ENCODE measurements at regions not wholly inside any gene's neighbourhood (a gene's known extent, or its start where the extent isn't known, plus 50 kb on each side); places are given as distances from the start of the nearest gene placed in this dataset.

DNA sequence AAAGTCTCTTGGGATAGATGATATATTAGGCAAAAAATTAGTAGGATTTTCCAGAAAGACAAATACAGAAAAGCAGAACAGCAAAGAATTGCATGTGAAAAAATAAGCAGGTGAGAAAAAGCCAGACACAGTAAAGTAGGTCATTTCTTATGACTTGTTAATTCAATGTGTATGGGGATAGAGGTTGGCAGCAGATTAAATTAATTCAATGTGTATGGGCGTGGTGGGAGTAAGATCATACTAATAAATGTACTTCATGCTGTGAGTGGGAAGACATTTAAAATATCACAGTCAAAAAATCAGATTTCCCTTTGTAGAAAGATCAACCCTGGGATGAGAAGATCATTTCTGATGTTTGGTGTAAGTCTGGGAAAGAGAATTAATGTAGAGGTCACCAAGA, 1146.4 kb upstream of the INTU start:
- Mint-ChIP-seq H3K36me3 (ENCODE audit: low read depth, unreplicated experiment) (no peaks in the 10 kb centered on the region), H3K4me1 (ENCODE audit: unreplicated experiment) (no peaks in the 10 kb centered on the region), H3K9me3 (ENCODE audit: unreplicated experiment) (no peaks in the 10 kb centered on the region), H3K27me3 (ENCODE audit: unreplicated experiment) (peaks cover 5% of the 10 kb centered on the region), H3K4me3 (ENCODE audit: unreplicated experiment) (no peak overlapping the region), H3K27ac (ENCODE audit: unreplicated experiment) (no peak overlapping the region)
- no peak for TF ChIP-seq CTCF (IDR thresholded peaks at IDR 0.05; ENCODE audit: unreplicated experiment)
- no peak for DNase-seq (ENCODE audit: low spot score)

DNA sequence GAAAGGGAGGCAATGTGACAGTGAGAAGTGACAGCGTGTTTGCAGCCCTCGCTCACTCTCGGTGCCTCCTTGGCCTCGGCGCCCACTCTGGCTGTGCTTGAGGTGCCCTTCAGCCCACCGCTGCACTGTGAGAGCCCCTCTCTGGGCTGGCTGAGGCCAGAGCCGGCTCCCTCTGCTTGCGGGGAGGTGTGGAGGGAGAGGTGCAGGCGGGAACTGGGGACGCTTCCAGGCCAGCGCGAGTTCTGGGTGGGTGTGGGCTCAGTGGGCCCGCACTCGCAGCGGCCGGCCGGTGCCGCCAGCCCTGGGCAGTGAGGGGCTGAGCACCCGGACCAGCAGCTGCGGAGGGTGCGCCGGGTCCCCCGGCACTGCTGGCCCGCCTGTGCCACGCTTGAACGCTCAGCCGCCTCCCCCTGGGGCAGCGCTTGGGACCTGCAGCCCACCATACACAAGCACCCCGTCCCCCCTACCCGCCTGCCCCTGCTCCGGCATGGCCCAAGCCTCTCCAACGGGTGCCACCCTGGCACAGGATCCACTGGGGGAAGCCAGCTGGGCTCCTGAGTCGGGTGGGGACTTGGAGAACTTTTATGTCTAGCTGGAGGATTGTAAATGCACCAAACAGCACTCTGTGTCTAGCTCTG, 1142.8 kb upstream of the INTU start:
- no peak overlapping the region for H3K4me3 Mint-ChIP-seq (ENCODE audit: unreplicated experiment)

DNA sequence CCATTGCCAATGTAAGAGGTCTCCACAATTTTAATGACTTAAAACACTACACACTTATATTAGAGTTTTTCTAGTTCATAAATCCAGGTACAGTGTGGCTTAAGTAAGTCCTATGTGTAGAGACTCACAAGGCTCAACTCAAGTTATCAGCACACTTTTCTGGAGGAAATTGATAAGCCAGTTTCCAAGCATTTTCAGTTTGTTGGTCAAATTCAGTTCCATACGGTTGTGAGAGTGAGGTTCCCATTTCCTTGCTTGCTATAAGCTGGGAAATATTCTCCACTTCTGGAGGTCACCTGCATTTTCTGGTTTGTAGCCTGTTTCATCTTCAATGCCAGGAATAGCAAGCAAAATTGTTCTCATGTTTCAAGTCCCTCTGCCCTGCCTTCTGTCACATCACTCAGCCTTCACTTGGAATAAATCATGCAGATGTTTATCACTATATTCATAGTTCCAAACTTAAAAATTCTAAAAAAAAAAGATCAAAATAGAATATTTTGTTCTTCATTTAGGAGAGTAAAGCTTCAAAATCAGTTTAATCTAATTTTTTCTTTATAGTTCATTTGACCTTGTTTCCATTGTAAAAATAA, 1137.5 kb upstream of the INTU start:
- Mint-ChIP-seq H3K27me3 (ENCODE audit: unreplicated experiment) (peaks cover 2% of the 10 kb centered on the region), H3K9me3 (ENCODE audit: unreplicated experiment) (no peaks in the 10 kb centered on the region)

More for the DNA sequence above, 1142.8 kb upstream of the INTU start:
- H3K36me3 Mint-ChIP-seq (ENCODE audit: low read depth, unreplicated experiment), result no peaks in the 10 kb centered on the region
- peaks cover 4% of the 10 kb centered on the region for H3K4me1 Mint-ChIP-seq (ENCODE audit: unreplicated experiment)
- no peak for DNase-seq (ENCODE audit: low spot score)
- H3K27ac Mint-ChIP-seq (ENCODE audit: unreplicated experiment), result no peak overlapping the region
- no peak for TF ChIP-seq CTCF (IDR thresholded peaks at IDR 0.05; ENCODE audit: unreplicated experiment)
- no peaks in the 10 kb centered on the region for H3K9me3 Mint-ChIP-seq (ENCODE audit: unreplicated experiment)
- peaks cover 5% of the 10 kb centered on the region for H3K27me3 Mint-ChIP-seq (ENCODE audit: unreplicated experiment)

GRCh38 chr4:126512979-126513378, 1119.8 kb upstream of the INTU start:
- H3K9me3 Mint-ChIP-seq (ENCODE audit: unreplicated experiment), result no peaks in the 10 kb centered on the region

More for the DNA sequence above, 1137.5 kb upstream of the INTU start:
- TF ChIP-seq CTCF (IDR thresholded peaks at IDR 0.05; ENCODE audit: unreplicated experiment), result no peak
- no peak for DNase-seq (ENCODE audit: low spot score)
- Mint-ChIP-seq H3K4me1 (ENCODE audit: unreplicated experiment) (peaks cover 16% of the 10 kb centered on the region), H3K27ac (ENCODE audit: unreplicated experiment) (no peak overlapping the region), H3K36me3 (ENCODE audit: low read depth, unreplicated experiment) (no peaks in the 10 kb centered on the region), H3K4me3 (ENCODE audit: unreplicated experiment) (no peak overlapping the region)

More at GRCh38 chr4:126512979-126513378, 1119.8 kb upstream of the INTU start:
- Mint-ChIP-seq H3K36me3 (ENCODE audit: low read depth, unreplicated experiment) (no peaks in the 10 kb centered on the region), H3K4me1 (ENCODE audit: unreplicated experiment) (peaks cover 12% of the 10 kb centered on the region), H3K27me3 (ENCODE audit: unreplicated experiment) (no peaks in the 10 kb centered on the region), H3K4me3 (ENCODE audit: unreplicated experiment) (no peak overlapping the region), H3K27ac (ENCODE audit: unreplicated experiment) (peak overlapping the region; percentile 86)
- TF ChIP-seq CTCF (IDR thresholded peaks at IDR 0.05; ENCODE audit: unreplicated experiment), result no peak
- no peak for DNase-seq (ENCODE audit: low spot score)
